ENCODE measurements at regions not wholly inside any gene's neighbourhood (a gene's known extent, or its start where the extent isn't known, plus 50 kb on each side); places are given as distances from the start of the nearest gene placed in this dataset.

GRCh38 chr3:24591191-24591590 is 96.5 kb upstream of the THRB start:
- no peaks in the 10 kb centered on the region for H3K9me3 ChIP-seq (replicated peaks; ENCODE audit: control insufficient read depth, insufficient read depth, low read length)
- DNase-seq (ENCODE audit: low read depth, low spot score) (no peak), FAIRE-seq (no peak)
- no peaks in the 10 kb centered on the region for H3K79me2 ChIP-seq (ENCODE audit: control insufficient read depth, insufficient read depth, low read length)
- no peak for TF ChIP-seq MYC (IDR thresholded peaks at IDR 0.05; ENCODE audit: low read depth, low read length)
- no peak for TF ChIP-seq EZH2 (IDR thresholded peaks at IDR 0.05; ENCODE audit: borderline replicate concordance, low read depth, low read length, severe bottlenecking)
- no peak for TF ChIP-seq JUN (IDR thresholded peaks at IDR 0.05; ENCODE audit: borderline replicate concordance, insufficient read depth, insufficient read length, low read depth)
- no peak for TF ChIP-seq MAX (IDR thresholded peaks at IDR 0.05; ENCODE audit: insufficient read depth, insufficient read length)
- no peak for TF ChIP-seq GATA2 (IDR thresholded peaks at IDR 0.05; ENCODE audit: insufficient read depth, insufficient read length, low read depth, low read length)
- no peak for TF ChIP-seq CTCF (IDR thresholded peaks at IDR 0.05; ENCODE audit: extremely low read depth in 1 of 2, insufficient read depth in 1 of 2, low read depth in 1 of 2, low read length in 2 of 2)
- TF ChIP-seq POLR2AphosphoS5 (IDR thresholded peaks at IDR 0.05; ENCODE audit: insufficient read depth, low read depth, low read length) = no peak
- TF ChIP-seq FOS (IDR thresholded peaks at IDR 0.05; ENCODE audit: borderline replicate concordance, insufficient read depth, low read length) = no peak
- no peak for TF ChIP-seq POLR2A (IDR thresholded peaks at IDR 0.05; ENCODE audit: low read depth, low read length)
- BruUV-seq (replicated peaks) = no TSS peak
- H3K9me1 ChIP-seq (replicated peaks; ENCODE audit: control insufficient read depth, extremely low read depth, insufficient read depth, low read length) = no peaks in the 10 kb centered on the region
- CTCF ChIA-PET = interaction anchor here (1.0 to 1.9 kb wide), 2 partner anchors 13 to 31 kb away, joined by 4 to 5 read pairs; no protein-coding TSS in a partner anchor
- H3K4me1 ChIP-seq (ENCODE audit: control insufficient read depth, extremely low read depth, insufficient read depth, low read length) = peaks cover 37% of the 10 kb centered on the region
- no peak overlapping the region for H3K4me2 ChIP-seq (ENCODE audit: insufficient read depth, low read length)
- H2AFZ ChIP-seq (ENCODE audit: low read depth, low read length) = no peak overlapping the region
- no peaks in the 10 kb centered on the region for H3K27me3 ChIP-seq (ENCODE audit: control insufficient read depth in 2 of 2, insufficient read depth in 2 of 2, low read length in 2 of 2)
- no peak overlapping the region for H3K4me3 ChIP-seq (replicated peaks in 1 of 3; ENCODE audit: insufficient read depth in 1 of 3, low read depth in 1 of 3, low read length in 3 of 3)
- H3K27ac ChIP-seq (ENCODE audit: insufficient read depth, low read depth, low read length) = no peak overlapping the region
- H3K36me3 ChIP-seq (ENCODE audit: control insufficient read depth in 2 of 2, extremely low read depth in 1 of 2, insufficient read depth in 2 of 2, low read length in 2 of 2) = no peaks in the 10 kb centered on the region
- POLR2A ChIA-PET = no interaction called here
- H4K20me1 ChIP-seq (replicated peaks; ENCODE audit: control insufficient read depth, extremely low read depth, insufficient read depth, low read length) = no peaks in the 10 kb centered on the region
- H3K9ac ChIP-seq (replicated peaks; ENCODE audit: extremely low read depth, insufficient read depth, low read length) = no peak overlapping the region
- intact Hi-C loops (cut with micrococcal nuclease) = no loop called here
- dilution Hi-C loops (cut with MboI; ENCODE audit: extremely low pct_ligation_motif_present, low sequenced_read_pairs) = no loop called here

All from endothelial cell of umbilical vein (primary cell).